CD4-positive, alpha-beta T cell treated with Interleukin-2 at 100 ng/mL for 4 hours (primary cell): ENCODE measurements at regions not wholly inside any gene's neighbourhood (a gene's known extent, or its start where the extent isn't known, plus 50 kb on each side); places are given as distances from the start of the nearest gene placed in this dataset.

Source experiments
- DNase-seq: peaks from one replicate; pipeline ENCODE4 v3.0.0-alpha.2; 2020; ENCODE audit warnings: low spot score

- DNase-seq, result no peak
These were observed 165.9 kb downstream of the ICE1 start for GRCh38 chr5:5588386-5588785.

GRCh38 chr5:5587474-5587873 lies 165.0 kb downstream of the ICE1 start:
- no peak for DNase-seq

GRCh38 chr5:5586721-5587120 lies 164.2 kb downstream of the ICE1 start:
- DNase-seq, result no peak

GRCh38 chr5:5585751-5586341 lies 163.4 kb downstream of the ICE1 start:
- no peak for DNase-seq

- DNase-seq, result no peak
These were observed 162.3 kb downstream of the ICE1 start for GRCh38 chr5:5584751-5585150.

- DNase-seq, result no peak
These were observed 161.8 kb downstream of the ICE1 start for GRCh38 chr5:5584236-5584745.

- DNase-seq, result no peak
These were observed 161.4 kb downstream of the ICE1 start for GRCh38 chr5:5583832-5584231.

- DNase-seq, result no peak
These were observed 160.7 kb downstream of the ICE1 start for GRCh38 chr5:5583023-5583765.

GRCh38 chr5:5581080-5581479 lies 158.6 kb downstream of the ICE1 start:
- DNase-seq, result no peak

- no peak for DNase-seq
These were observed 154.3 kb downstream of the ICE1 start for GRCh38 chr5:5576744-5577143.

- DNase-seq, result no peak
These were observed 153.0 kb downstream of the ICE1 start for GRCh38 chr5:5575461-5575860.

GRCh38 chr5:5573798-5574380 lies 151.4 kb downstream of the ICE1 start:
- no peak for DNase-seq

- DNase-seq, result no peak
These were observed 150.7 kb downstream of the ICE1 start for GRCh38 chr5:5572976-5573797.

- DNase-seq, result no peak
These were observed 149.8 kb downstream of the ICE1 start for GRCh38 chr5:5572010-5572865.

GRCh38 chr5:5570646-5571045 lies 148.2 kb downstream of the ICE1 start:
- no peak for DNase-seq

GRCh38 chr5:5564898-5565297 lies 142.4 kb downstream of the ICE1 start:
- DNase-seq, result no peak

- no peak for DNase-seq
These were observed 137.5 kb downstream of the ICE1 start for GRCh38 chr5:5560016-5560415.

- DNase-seq, result no peak
These were observed 136.4 kb downstream of the ICE1 start for GRCh38 chr5:5558638-5559527.

GRCh38 chr5:5558102-5558501 lies 135.6 kb downstream of the ICE1 start:
- DNase-seq, result no peak

GRCh38 chr5:5551499-5551898 lies 129.0 kb downstream of the ICE1 start:
- no peak for DNase-seq

- no peak for DNase-seq
These were observed 123.9 kb downstream of the ICE1 start for GRCh38 chr5:5546408-5546807.
